GM18507 (cell line): ENCODE measurements at regions not wholly inside any gene's neighbourhood (a gene's known extent, or its start where the extent isn't known, plus 50 kb on each side); places are given as distances from the start of the nearest gene placed in this dataset.
"Not testable (repeated sequence)": the region's sequence is repeated elsewhere in the genome, so short reads cannot be mapped to it uniquely, and the experiment has no call there.

Experiments used
- DNase-seq: peaks from one replicate; pipeline ENCODE4 v3.0.0; 2011; ENCODE audit warnings: low read depth; ENCODE audit not compliant: insufficient read length; ENCODE audit errors: extremely low spot score
- FAIRE-seq: peaks from 2 replicates; lab custom pipeline; 2011; peaks lifted over from hg19 to GRCh38; lab: Jason Lieb, UNC

DNA sequence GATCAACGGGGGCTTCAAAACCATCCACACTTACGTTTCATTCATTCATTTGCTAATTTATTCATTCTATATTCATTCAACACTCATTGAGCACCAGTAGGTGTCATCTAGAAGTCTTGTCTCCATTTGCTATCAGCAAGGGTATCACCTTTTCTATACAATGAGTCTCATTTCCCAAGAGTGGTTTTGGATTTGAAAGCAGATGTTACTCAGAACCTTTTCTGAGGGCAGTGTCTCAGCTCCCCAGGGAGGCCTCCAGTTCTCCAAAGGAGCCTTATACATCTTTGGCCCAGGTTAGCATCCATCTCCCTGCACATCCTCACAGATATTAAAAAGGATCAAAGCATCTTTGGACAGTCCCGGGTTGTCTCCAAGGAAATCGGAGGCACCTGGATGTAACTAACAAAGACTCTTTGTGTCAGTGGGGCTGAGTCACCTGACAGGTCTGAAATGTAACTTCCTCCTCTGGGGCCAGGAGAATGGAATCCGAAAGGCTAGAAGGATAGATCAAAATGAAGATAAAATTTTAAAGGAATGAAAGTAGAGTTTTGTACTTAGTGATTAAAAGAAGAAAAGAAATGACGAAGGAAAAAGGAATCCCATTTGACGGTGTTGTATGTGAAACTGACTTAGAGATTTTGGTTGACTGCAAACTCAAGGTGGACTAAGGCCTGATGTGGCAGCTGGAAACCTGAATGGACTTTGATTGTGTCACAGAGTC is 103.0 kb downstream of the VCPKMT start:
- no peak for FAIRE-seq
- DNase-seq, result no peak

GRCh38 chr14:50013934-50014333 is 102.4 kb downstream of the VCPKMT start:
- no peak for FAIRE-seq

DNA sequence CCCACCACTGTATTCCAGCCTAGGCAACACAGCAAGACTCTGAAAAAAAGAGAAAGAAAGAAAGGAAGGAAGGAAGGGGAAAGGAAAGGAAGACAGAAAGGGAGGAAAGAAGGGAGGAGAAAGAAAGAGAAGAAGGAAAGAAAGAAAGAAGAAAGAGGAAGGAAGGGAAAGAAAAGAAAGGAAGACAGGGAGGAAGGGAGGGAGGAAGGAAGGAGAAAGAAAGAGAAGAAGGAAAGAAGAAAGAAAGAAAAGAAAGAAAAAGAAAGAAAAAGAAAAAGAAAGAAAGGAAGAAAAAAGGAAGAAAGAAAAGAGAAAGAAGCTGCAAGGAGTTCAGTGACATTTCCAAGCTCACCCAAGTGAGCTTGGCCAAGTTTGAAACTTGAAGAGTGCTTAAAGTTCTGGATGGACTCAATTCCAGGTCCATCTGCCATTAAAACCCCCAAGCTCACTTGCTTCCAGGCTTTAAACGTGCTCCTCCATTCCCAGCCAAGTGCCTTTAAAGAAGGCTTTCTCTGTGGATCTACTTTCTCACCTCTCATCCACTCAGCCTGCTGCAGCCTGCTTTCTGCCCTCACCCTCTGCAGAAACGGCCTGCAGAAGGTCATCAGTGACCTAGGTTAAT is 101.5 kb downstream of the VCPKMT start:
- no peak for FAIRE-seq
- no peak for DNase-seq

More at GRCh38 chr14:50013934-50014333, 102.4 kb downstream of the VCPKMT start:
- no peak for DNase-seq

- FAIRE-seq (no peak), DNase-seq (no peak)
Observed at GRCh38 chr14:50015716-50016115, 100.7 kb downstream of the VCPKMT start.

DNA sequence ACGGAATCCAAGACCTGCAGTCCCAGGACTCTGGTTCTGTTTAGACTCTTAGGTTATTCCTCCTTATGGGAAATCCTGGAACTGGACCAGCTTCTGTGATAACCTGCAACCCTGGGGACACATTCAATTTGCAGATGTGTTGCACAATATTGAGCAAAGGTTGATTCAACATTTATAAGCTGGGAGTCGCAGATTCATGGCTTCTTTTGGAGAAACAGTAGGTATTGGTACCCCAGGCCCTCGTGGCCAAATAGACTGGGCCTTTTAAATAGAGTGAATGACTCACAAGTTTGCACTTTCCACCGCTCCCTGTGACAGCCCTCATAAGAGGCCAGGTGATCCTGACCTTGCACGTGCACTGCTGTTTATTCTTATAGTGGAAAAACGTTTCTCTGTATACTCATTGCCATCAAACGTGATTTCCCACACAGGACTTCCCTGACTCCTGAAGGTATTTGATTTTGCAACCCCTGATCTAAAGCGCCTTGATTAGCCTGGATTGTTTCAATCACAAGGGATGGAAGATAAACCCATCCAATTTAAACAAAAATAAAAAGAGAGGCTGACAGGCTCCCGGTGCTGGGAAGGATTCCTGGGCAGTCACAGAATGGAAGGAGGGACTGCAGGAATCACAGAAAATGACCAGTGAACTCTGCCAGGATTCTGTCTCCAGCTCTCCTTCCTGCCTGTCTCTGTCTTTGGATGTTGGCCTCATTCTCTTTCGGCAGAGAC is 98.0 kb downstream of the VCPKMT start:
- FAIRE-seq (no peak), DNase-seq (no peak)

GRCh38 chr14:50018933-50019210 is 97.5 kb downstream of the VCPKMT start:
- no peak for FAIRE-seq

DNA sequence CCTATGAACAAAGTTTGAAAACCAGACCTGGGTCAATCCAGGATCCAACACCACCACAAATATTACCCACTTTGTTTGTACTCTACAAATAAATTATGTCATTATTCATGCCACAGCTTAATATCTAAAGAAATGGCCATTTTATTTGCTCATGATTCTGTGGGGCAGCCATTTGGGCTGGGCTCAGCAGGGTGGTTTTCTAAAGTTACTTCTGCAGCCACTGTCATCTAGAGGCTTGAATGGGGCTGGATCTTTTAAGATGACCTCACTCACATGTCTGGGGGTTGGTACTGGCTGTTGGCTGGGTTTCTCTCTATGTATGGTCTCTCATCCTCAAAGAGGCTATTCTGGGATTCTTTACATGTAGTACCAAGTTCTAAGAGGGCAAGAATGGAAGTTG is 96.2 kb downstream of the VCPKMT start:
- FAIRE-seq (no peak), DNase-seq (no peak)

More at GRCh38 chr14:50018933-50019210, 97.5 kb downstream of the VCPKMT start:
- DNase-seq, result no peak

DNA sequence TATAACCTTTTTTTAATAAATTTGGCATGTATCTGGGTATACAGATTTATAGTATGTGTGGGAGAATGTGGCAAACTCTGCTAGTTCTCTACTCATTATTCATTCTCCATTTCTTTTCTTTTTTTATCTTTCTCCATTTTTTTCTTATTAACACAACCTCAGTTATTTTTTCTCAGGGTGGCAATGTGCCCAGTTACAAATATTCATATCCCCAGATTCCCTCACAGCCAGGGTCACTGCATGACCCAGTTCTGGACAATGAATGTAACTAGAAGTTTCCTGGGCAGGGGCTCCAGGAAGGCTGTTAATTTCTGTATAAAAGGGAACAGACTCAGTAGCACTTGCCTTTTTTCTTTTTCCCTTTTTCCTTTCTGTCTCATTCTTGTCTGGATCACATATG is 95.6 kb downstream of the VCPKMT start:
- FAIRE-seq (no peak), DNase-seq (no peak)

GRCh38 chr14:50021261-50022031 is 94.9 kb downstream of the VCPKMT start:
- FAIRE-seq, result peak; percentile 86
- no peak for DNase-seq

DNA sequence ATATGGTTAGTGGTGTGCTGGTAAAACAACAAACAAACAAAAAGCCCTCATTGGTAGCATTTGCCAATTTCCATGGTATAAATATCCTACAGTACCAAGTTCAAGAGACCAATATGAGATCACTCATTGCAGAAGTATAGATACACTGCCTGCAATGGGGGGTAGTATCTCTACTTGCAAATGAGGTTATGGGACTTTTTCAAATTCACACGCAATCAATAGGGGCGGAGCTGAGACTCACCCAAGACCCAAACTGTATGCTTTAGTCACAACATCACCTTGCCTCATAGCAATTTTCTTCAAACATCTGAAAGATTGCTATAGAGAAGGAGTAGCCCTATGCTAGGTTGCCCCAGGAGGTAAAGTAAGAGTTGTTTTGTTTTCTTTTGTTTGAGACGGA is 93.7 kb downstream of the VCPKMT start:
- no peak for FAIRE-seq
- DNase-seq, result no peak

GRCh38 chr14:50023671-50024490 is 92.5 kb downstream of the VCPKMT start:
- FAIRE-seq, result no peak
- no peak for DNase-seq

DNA sequence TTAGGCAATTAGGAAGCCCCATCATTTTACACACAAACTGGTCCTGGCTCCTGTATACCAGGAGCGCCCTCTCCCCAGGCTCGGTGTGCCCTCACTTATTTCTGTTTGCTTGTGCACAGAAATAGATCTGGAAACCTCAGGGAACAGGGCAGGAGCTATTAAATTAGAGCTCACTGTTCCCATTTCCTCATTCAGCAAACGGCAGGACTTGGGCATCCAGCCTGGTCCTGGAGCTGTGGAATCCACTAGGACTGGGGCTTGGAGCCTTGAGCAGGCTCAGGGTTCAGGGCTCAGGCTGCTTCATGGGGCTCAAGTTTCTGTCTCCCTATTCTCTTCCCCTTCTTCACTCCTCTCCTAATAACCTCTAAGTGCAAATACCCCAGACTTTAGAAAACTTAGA is 91.3 kb downstream of the VCPKMT start:
- DNase-seq (no peak), FAIRE-seq (no peak)

DNA sequence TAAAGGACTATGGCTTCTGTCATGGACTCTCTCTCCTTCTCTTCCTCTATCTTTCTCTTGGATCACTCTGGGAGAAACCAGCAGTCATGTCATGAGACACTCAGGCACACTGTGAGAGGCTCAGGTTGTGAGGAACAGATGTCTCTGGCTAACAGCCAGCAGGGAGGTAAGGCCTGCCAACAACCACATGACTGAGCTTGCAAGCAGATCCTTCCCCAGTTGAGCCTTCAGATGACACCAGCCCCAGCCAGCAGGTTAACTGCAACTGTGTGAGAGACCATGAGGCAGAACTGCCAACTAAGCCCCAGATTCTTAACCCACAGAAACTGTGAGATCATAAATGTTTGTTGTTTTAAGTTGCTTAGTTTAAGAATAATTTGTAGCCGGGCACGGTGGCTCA is 90.6 kb downstream of the VCPKMT start:
- FAIRE-seq, result peak; percentile 33

DNA sequence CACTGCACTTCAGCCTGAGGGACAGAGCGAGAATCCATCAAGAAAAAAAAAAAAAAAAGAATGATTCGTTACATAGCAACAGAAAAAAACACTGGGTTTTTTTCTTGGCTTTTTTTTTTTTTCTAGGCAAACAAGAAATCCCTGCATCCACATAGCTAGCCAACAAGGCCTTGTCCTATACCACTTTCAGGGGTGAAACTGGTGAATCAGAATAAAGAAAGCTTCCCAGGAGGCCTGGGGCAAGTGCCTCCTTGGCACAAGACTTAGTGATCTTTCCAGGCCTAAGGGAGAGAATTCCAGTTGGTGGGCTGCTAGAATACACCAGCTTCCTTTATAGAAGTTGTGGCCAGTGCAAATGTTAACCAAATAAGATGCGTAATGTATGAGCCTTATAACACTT is 90.0 kb downstream of the VCPKMT start:
- no peak for DNase-seq
- FAIRE-seq, result no peak

More for the DNA sequence above, 90.6 kb downstream of the VCPKMT start:
- DNase-seq, result no peak

- FAIRE-seq (no peak), DNase-seq (no peak)
Observed at GRCh38 chr14:50027816-50028215, 88.6 kb downstream of the VCPKMT start.

DNA sequence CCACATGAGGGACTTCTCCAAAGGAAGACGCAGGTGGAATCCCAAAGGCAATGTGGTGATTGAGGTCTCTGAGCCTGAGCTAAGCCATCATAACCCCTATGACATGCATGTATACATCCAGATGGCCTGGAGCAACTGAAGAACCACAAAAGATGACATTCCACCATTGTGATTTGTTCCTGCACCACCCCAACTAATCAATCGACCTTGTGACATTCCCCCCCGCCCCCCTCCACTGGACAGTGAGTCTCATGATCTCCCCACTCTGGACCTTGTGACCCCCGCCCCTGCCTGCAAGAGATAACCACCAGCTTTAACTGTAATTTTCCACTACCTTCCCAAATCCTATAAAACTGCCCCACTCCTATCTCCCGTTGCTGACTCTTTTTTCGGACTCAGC is 87.9 kb downstream of the VCPKMT start:
- FAIRE-seq, result no peak
- DNase-seq, result no peak

DNA sequence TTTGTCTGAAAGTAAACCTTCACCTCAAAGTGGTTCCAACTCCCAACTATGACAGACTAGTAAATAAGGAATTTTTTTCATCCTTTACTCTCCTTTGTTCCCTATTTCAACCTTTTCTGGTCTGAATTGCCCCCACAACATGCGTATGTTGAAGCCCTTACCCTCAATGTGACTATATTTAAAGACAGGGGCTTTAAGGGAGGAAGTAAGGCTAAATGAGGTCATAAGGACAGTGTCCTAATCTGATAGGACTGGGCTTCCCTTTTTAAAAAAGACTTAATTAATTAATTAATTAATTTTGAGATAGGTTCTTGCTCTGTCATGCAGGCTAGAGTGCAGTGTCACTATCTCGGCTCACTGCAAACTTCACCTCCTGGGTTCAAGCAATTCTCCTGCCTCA is 86.3 kb downstream of the VCPKMT start:
- no peak for FAIRE-seq
- DNase-seq, result no peak

DNA sequence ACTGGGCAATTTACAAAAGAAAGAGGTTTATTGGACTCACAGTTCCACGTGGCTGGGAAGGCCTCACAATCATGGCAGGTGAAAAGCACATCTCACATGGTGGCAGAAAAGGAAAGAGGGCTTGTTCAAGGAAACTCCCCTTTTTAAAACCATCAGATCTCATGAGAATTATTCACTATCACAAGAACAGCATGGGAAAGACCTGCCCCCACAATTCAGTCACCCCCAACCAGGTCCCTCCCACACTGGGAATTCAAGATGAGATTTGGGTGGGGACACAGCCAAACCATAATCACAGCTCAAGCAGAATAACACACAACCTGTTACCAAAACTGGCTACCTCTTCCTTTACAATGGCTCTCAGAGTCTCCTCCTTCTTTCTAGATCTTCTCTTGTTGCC is 85.5 kb downstream of the VCPKMT start:
- DNase-seq, FAIRE-seq: not testable (repeated sequence)

DNA sequence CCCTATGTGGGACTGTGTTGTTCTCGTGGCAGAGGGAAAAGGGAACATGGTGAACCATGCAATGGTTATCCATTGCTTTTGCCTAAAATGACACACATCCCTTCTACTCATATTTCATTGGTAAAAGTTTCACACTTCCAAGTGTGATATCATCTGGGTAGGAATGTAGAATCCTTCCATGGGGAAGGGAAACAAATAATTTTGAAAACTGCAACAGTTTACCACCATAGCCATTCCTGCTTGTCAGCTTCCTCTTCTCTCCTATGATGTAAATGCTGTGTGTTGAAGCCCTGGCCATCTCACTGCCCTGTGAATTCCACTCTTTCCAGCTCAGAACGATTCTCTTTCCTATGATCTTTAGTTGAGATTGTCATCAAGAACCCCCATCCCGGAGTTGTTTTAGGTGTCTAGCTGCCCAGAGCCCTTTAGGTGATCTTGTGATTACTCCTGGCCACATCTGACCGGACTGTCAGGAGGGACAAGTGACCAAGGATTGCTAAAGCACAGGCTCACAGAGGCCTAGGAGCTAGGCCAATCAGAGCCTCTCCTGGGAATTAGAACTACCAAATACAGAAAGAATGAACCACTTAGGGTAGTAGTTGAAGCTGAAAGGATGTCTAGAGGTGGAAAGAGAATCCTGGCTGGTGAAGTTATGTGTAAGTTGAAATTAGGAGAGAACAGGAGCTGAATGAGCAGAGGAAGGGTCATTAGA is 84.6 kb downstream of the VCPKMT start:
- no peak for FAIRE-seq
- no peak for DNase-seq
